ENCODE measurements at regions not wholly inside any gene's neighbourhood (a gene's known extent, or its start where the extent isn't known, plus 50 kb on each side); places are given as distances from the start of the nearest gene placed in this dataset.
A peak's percentile ranks its signal among the peaks of the same experiment; 100 is the strongest.

- DNase-seq (ENCODE audit: low read depth, low spot score) = no peak
These were observed 853.8 kb downstream of the MAFB start for GRCh38 chr20:39835130-39835842.

GRCh38 chr20:39830903-39831302, 858.1 kb downstream of the MAFB start:
- DNase-seq (ENCODE audit: low read depth, low spot score) = no peak

GRCh38 chr20:39829661-39830060, 859.4 kb downstream of the MAFB start:
- no peak for DNase-seq (ENCODE audit: low read depth, low spot score)

- DNase-seq (ENCODE audit: low read depth, low spot score) = no peak
These were observed 859.8 kb downstream of the MAFB start for GRCh38 chr20:39829256-39829655.

- no peak for DNase-seq (ENCODE audit: low read depth, low spot score)
These were observed 863.1 kb downstream of the MAFB start for GRCh38 chr20:39825950-39826349.

- no peak for DNase-seq (ENCODE audit: low read depth, low spot score)
These were observed 863.4 kb downstream of the DHX35 start for GRCh38 chr20:39825524-39825923.

- peak; percentile 26 for DNase-seq (ENCODE audit: low read depth, low spot score)
These were observed 861.1 kb downstream of the DHX35 start for GRCh38 chr20:39823224-39823623.

GRCh38 chr20:39822667-39823066, 860.5 kb downstream of the DHX35 start:
- DNase-seq (ENCODE audit: low read depth, low spot score) = no peak

GRCh38 chr20:39813190-39813829, 851.2 kb downstream of the DHX35 start:
- DNase-seq (ENCODE audit: low read depth, low spot score) = no peak

GRCh38 chr20:39812116-39812515, 850.0 kb downstream of the DHX35 start:
- DNase-seq (ENCODE audit: low read depth, low spot score) = no peak

GRCh38 chr20:39810309-39810708, 848.2 kb downstream of the DHX35 start:
- DNase-seq (ENCODE audit: low read depth, low spot score) = no peak

- no peak for DNase-seq (ENCODE audit: low read depth, low spot score)
These were observed 846.5 kb downstream of the DHX35 start for GRCh38 chr20:39808613-39809012.

GRCh38 chr20:39800548-39800947, 838.4 kb downstream of the DHX35 start:
- DNase-seq (ENCODE audit: low read depth, low spot score) = no peak

GRCh38 chr20:39800111-39800510, 838.0 kb downstream of the DHX35 start:
- no peak for DNase-seq (ENCODE audit: low read depth, low spot score)

- DNase-seq (ENCODE audit: low read depth, low spot score) = no peak
These were observed 837.3 kb downstream of the DHX35 start for GRCh38 chr20:39799366-39799965.

- no peak for DNase-seq (ENCODE audit: low read depth, low spot score)
These were observed 833.5 kb downstream of the DHX35 start for GRCh38 chr20:39795401-39796272.

- DNase-seq (ENCODE audit: low read depth, low spot score) = no peak
These were observed 830.2 kb downstream of the DHX35 start for GRCh38 chr20:39792334-39792733.

- no peak for DNase-seq (ENCODE audit: low read depth, low spot score)
These were observed 827.3 kb downstream of the DHX35 start for GRCh38 chr20:39789411-39789810.

GRCh38 chr20:39785252-39785917, 823.2 kb downstream of the DHX35 start:
- DNase-seq (ENCODE audit: low read depth, low spot score) = no peak

GRCh38 chr20:39784693-39785092, 822.5 kb downstream of the DHX35 start:
- no peak for DNase-seq (ENCODE audit: low read depth, low spot score)

GRCh38 chr20:39778847-39779604, 816.9 kb downstream of the DHX35 start:
- DNase-seq (ENCODE audit: low read depth, low spot score) = no peak
